Central memory CD8-positive, alpha-beta T cell (primary cell): ENCODE measurements at regions not wholly inside any gene's neighbourhood (a gene's known extent, or its start where the extent isn't known, plus 50 kb on each side); places are given as distances from the start of the nearest gene placed in this dataset.

Experiments
- ATAC-seq: fragments of 150-1000 bp; cut with Tn5 transposase; replicated peaks from 2 replicates; pipeline ENCODE4 v1.10.0; 2022; ENCODE audit warnings: mild to moderate bottlenecking, moderate FRiP score, moderate number of reproducible peaks; ENCODE audit not compliant: poor library complexity, severe bottlenecking; ENCODE audit errors: extremely low read depth
- DNase-seq, 2 donors: peaks; one replicate each; pipeline ENCODE4 v3.0.0; 2021; ENCODE audit warnings: low spot score in 2 of 2
- H3K27ac Mint-ChIP-seq: one replicate; pipeline ENCODE4 v1.8.0; 2022; ENCODE audit warnings: low read depth, mild to moderate bottlenecking, moderate library complexity, mixed read lengths
- H3K27me3 Mint-ChIP-seq: one replicate; pipeline ENCODE4 v1.8.0; 2022; ENCODE audit warnings: mixed read lengths
- H3K36me3 Mint-ChIP-seq: one replicate; pipeline ENCODE4 v1.8.0; 2022; ENCODE audit warnings: mild to moderate bottlenecking, moderate library complexity, mixed read lengths; ENCODE audit not compliant: insufficient read depth
- H3K4me1 Mint-ChIP-seq: one replicate; pipeline ENCODE4 v1.8.0; 2022; ENCODE audit warnings: mixed read lengths
- H3K4me3 Mint-ChIP-seq: one replicate; pipeline ENCODE4 v1.8.0; 2022; ENCODE audit warnings: mild to moderate bottlenecking, moderate library complexity, mixed read lengths
- H3K9me3 Mint-ChIP-seq: one replicate; pipeline ENCODE4 v1.8.0; 2022; ENCODE audit warnings: mixed read lengths

- Mint-ChIP-seq H3K9me3 (no peaks in the 10 kb centered on the region), H3K27ac (no peak overlapping the region)
- no peak for ATAC-seq
These were observed 205.7 kb upstream of the SGCD start for GRCh38 chr5:156121234-156121633.

GRCh38 chr5:156121882-156122281 lies 205.1 kb upstream of the SGCD start:
- H3K4me3 Mint-ChIP-seq, result no peak overlapping the region

More at GRCh38 chr5:156121234-156121633, 205.7 kb upstream of the SGCD start:
- Mint-ChIP-seq H3K36me3 (peaks cover 2% of the 10 kb centered on the region), H3K27me3 (peaks cover 33% of the 10 kb centered on the region), H3K4me3 (no peak overlapping the region), H3K4me1 (peaks cover 4% of the 10 kb centered on the region)
- DNase-seq, result no peak

GRCh38 chr5:156124708-156125107 lies 202.3 kb upstream of the SGCD start:
- DNase-seq (no peak), ATAC-seq (no peak)
- peaks cover 2% of the 10 kb centered on the region for H3K36me3 Mint-ChIP-seq
- H3K9me3 Mint-ChIP-seq, result no peaks in the 10 kb centered on the region
- H3K4me3 Mint-ChIP-seq, result no peak overlapping the region
- H3K4me1 Mint-ChIP-seq, result peaks cover under 1% of the 10 kb centered on the region
- H3K27ac Mint-ChIP-seq, result no peak overlapping the region
- H3K27me3 Mint-ChIP-seq, result peaks cover 13% of the 10 kb centered on the region

More at GRCh38 chr5:156121882-156122281, 205.1 kb upstream of the SGCD start:
- DNase-seq, result no peak
- no peak for ATAC-seq
- Mint-ChIP-seq H3K27me3 (peaks cover 27% of the 10 kb centered on the region), H3K27ac (no peak overlapping the region), H3K9me3 (no peaks in the 10 kb centered on the region), H3K4me1 (peaks cover 4% of the 10 kb centered on the region), H3K36me3 (peaks cover 2% of the 10 kb centered on the region)

- Mint-ChIP-seq H3K36me3 (peaks cover 2% of the 10 kb centered on the region), H3K27ac (no peak overlapping the region), H3K4me1 (no peaks in the 10 kb centered on the region), H3K9me3 (no peaks in the 10 kb centered on the region), H3K4me3 (no peak overlapping the region), H3K27me3 (peaks cover 9% of the 10 kb centered on the region)
- no peak for ATAC-seq
- no peak for DNase-seq
These were observed 201.8 kb upstream of the SGCD start for GRCh38 chr5:156125118-156125517.

- DNase-seq (no peak), ATAC-seq (no peak)
- no peak overlapping the region for H3K27ac Mint-ChIP-seq
- no peaks in the 10 kb centered on the region for H3K9me3 Mint-ChIP-seq
- no peak overlapping the region for H3K4me3 Mint-ChIP-seq
- no peaks in the 10 kb centered on the region for H3K27me3 Mint-ChIP-seq
- no peaks in the 10 kb centered on the region for H3K4me1 Mint-ChIP-seq
- peaks cover 2% of the 10 kb centered on the region for H3K36me3 Mint-ChIP-seq
These were observed 200.2 kb upstream of the SGCD start for GRCh38 chr5:156126716-156127115.

- H3K9me3 Mint-ChIP-seq, result no peaks in the 10 kb centered on the region
- no peak for ATAC-seq
- H3K4me1 Mint-ChIP-seq, result no peaks in the 10 kb centered on the region
- no peaks in the 10 kb centered on the region for H3K27me3 Mint-ChIP-seq
- H3K4me3 Mint-ChIP-seq, result no peak overlapping the region
- peaks cover 3% of the 10 kb centered on the region for H3K36me3 Mint-ChIP-seq
- H3K27ac Mint-ChIP-seq, result no peak overlapping the region
- DNase-seq, result no peak
These were observed 198.9 kb upstream of the SGCD start for GRCh38 chr5:156128026-156128425.

GRCh38 chr5:156134216-156134615 lies 192.7 kb upstream of the SGCD start:
- Mint-ChIP-seq H3K36me3 (peaks cover 1% of the 10 kb centered on the region), H3K9me3 (no peaks in the 10 kb centered on the region), H3K4me3 (no peak overlapping the region), H3K27me3 (no peaks in the 10 kb centered on the region), H3K27ac (no peak overlapping the region), H3K4me1 (no peaks in the 10 kb centered on the region)
- ATAC-seq, result no peak
- DNase-seq, result no peak

- DNase-seq (no peak), ATAC-seq (no peak)
- Mint-ChIP-seq H3K27me3 (no peaks in the 10 kb centered on the region), H3K36me3 (peaks cover 1% of the 10 kb centered on the region), H3K9me3 (peaks cover 5% of the 10 kb centered on the region), H3K27ac (no peak overlapping the region), H3K4me3 (no peak overlapping the region), H3K4me1 (no peaks in the 10 kb centered on the region)
These were observed 191.4 kb upstream of the SGCD start for GRCh38 chr5:156135531-156135930.

- H3K4me3 Mint-ChIP-seq, result no peak overlapping the region
- peaks cover 9% of the 10 kb centered on the region for H3K9me3 Mint-ChIP-seq
- H3K4me1 Mint-ChIP-seq, result no peaks in the 10 kb centered on the region
- no peak for DNase-seq
- no peaks in the 10 kb centered on the region for H3K36me3 Mint-ChIP-seq
- H3K27ac Mint-ChIP-seq, result no peak overlapping the region
- ATAC-seq, result no peak
- H3K27me3 Mint-ChIP-seq, result no peaks in the 10 kb centered on the region
These were observed 189.7 kb upstream of the SGCD start for GRCh38 chr5:156137071-156137869.

- Mint-ChIP-seq H3K27ac (no peak overlapping the region), H3K4me3 (no peak overlapping the region), H3K4me1 (no peaks in the 10 kb centered on the region), H3K9me3 (peaks cover 15% of the 10 kb centered on the region), H3K27me3 (no peaks in the 10 kb centered on the region), H3K36me3 (no peaks in the 10 kb centered on the region)
- ATAC-seq (no peak), DNase-seq (no peak)
These were observed 184.1 kb upstream of the SGCD start for GRCh38 chr5:156142867-156143266.

- H3K4me1 Mint-ChIP-seq, result no peaks in the 10 kb centered on the region
- no peak overlapping the region for H3K27ac Mint-ChIP-seq
- peaks cover 5% of the 10 kb centered on the region for H3K9me3 Mint-ChIP-seq
- DNase-seq, result no peak
- H3K27me3 Mint-ChIP-seq, result no peaks in the 10 kb centered on the region
- no peak overlapping the region for H3K4me3 Mint-ChIP-seq
- H3K36me3 Mint-ChIP-seq, result no peaks in the 10 kb centered on the region
- ATAC-seq, result no peak
These were observed 179.6 kb upstream of the SGCD start for GRCh38 chr5:156147261-156147943.

GRCh38 chr5:156147944-156148285 lies 179.0 kb upstream of the SGCD start:
- ATAC-seq, result no peak
- Mint-ChIP-seq H3K27ac (no peak overlapping the region), H3K4me1 (no peaks in the 10 kb centered on the region), H3K4me3 (no peak overlapping the region), H3K27me3 (no peaks in the 10 kb centered on the region), H3K9me3 (no peaks in the 10 kb centered on the region), H3K36me3 (no peaks in the 10 kb centered on the region)
- DNase-seq, result no peak

- no peak for ATAC-seq
- Mint-ChIP-seq H3K27me3 (no peaks in the 10 kb centered on the region), H3K4me1 (no peaks in the 10 kb centered on the region), H3K4me3 (no peak overlapping the region), H3K36me3 (no peaks in the 10 kb centered on the region), H3K9me3 (no peaks in the 10 kb centered on the region), H3K27ac (no peak overlapping the region)
- DNase-seq, result no peak
These were observed 178.7 kb upstream of the SGCD start for GRCh38 chr5:156148301-156148700.
